ENCODE measurements at regions not wholly inside any gene's neighbourhood (a gene's known extent, or its start where the extent isn't known, plus 50 kb on each side); places are given as distances from the start of the nearest gene placed in this dataset.

DNA sequence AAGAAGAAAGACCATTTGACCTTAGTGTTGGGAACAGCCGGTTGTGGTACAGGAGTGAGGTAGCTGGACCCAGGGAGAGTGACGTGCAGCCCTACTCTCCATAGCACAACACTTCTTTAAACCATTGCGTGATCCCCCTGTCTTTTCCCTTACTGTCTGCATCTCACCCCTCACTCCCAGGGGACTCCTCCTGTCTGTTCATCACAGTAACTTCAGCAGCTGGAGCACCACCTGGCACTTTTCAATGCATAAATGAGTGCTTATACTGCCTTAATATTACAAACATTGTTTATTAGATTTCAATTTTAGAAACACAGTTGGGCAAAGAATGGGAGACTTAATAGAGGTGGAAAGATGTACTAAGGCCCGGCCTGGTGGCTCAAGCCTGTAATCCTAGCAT lies 285.5 kb downstream of the UQCRFS1 start:
- TF ChIP-seq POLR2A (IDR thresholded peaks at IDR 0.05) = no peak
- TF ChIP-seq, protein P1, sequence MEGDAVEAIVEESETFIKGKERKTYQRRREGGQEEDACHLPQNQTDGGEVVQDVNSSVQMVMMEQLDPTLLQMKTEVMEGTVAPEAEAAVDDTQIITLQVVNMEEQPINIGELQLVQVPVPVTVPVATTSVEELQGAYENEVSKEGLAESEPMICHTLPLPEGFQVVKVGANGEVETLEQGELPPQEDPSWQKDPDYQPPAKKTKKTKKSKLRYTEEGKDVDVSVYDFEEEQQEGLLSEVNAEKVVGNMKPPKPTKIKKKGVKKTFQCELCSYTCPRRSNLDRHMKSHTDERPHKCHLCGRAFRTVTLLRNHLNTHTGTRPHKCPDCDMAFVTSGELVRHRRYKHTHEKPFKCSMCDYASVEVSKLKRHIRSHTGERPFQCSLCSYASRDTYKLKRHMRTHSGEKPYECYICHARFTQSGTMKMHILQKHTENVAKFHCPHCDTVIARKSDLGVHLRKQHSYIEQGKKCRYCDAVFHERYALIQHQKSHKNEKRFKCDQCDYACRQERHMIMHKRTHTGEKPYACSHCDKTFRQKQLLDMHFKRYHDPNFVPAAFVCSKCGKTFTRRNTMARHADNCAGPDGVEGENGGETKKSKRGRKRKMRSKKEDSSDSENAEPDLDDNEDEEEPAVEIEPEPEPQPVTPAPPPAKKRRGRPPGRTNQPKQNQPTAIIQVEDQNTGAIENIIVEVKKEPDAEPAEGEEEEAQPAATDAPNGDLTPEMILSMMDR (IDR thresholded peaks at IDR 0.05) = no peak
